Stimulated activated CD8-positive, alpha-beta memory T cell treated with anti-CD3 and anti-CD28 coated beads, Interleukin-7, amount 100 ng/mL, for 1 hour (primary cell): ENCODE measurements at regions not wholly inside any gene's neighbourhood (a gene's known extent, or its start where the extent isn't known, plus 50 kb on each side); places are given as distances from the start of the nearest gene placed in this dataset.

Experiments
- DNase-seq, 2 donors: peaks; one replicate each; pipeline ENCODE4 v3.0.0-alpha.2; 2020; ENCODE audit warnings: low read depth in 2 of 2

DNA sequence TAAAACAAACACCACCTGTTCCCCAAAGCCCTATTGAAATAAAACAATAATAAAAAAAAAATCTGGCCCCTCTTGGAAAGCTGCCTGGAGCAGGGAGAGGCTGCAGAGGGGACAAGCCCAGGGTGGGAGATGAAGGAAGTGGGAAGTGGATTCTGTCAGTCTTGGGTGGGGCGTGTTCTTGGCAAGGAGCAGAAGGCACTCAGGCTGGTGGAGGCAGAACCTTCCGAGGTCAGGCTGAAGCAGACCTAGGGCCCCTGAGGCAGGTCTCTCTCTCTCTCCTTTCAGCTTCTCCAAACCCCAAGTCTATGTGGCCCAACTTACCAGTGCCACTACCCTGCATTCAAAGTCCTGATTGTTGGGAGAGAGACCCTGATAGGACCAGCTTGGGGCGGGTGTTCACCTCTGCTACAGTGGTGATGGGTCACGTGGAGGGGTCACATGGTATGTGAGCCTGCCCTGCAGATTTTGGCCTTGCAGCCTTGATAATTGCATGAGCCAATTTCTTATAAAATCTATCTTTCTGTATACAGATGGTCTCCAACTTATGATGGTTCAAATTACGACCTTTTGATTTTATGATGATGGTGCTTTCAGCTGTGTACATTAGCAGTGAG lies 145.4 kb upstream of the C1orf174 start:
- no peak for DNase-seq

DNA sequence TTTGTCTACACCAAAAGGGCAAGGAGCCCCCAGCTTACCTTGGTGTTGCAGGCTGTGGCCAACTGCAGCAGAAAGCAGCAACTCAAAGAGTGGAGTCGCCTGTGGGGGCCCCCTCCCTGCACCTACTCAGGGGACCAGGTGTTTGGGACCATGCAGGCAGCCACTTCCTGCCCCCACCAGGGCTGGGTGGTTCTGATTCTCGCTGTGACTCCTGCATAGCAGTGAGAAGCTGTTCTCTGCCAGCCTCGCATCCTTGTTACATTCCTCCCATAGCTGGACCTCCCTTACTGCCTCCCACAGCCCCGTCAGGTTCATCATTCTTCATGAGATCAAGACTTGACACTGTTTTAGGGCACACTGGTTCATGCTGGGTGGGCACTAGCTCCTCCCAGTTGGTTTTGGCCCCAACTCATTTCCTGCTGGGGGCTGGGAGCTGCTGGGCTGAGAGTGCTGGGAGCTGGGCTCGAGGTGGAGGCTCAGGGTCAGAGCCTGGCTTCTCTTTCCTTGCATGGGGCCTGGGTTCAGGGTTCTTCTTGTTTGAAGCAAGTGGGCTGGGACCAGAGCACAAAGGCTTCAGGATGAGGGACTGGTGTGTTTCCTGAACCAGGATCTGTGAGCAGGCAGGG lies 146.9 kb upstream of the C1orf174 start:
- no peak for DNase-seq

DNA sequence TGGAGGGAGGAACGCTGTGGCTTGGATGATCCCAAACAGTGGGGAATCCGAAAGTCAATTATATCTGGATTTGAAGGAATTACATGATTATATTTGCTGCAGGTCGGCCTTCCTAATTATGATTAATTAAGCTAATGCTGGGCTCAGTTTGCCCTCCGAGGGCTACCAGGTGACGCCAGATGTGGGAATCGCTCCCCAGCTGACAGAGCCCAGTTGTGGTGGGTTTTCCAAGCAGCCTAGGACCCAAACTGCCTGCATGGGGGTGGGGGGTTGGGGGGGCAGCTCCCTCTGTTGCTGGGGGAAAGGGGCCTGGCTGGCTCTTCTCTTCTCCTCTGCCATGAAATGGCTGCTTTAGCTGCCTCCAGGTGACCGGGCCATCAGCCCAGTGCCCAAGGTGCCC lies 147.6 kb upstream of the C1orf174 start:
- no peak for DNase-seq

DNA sequence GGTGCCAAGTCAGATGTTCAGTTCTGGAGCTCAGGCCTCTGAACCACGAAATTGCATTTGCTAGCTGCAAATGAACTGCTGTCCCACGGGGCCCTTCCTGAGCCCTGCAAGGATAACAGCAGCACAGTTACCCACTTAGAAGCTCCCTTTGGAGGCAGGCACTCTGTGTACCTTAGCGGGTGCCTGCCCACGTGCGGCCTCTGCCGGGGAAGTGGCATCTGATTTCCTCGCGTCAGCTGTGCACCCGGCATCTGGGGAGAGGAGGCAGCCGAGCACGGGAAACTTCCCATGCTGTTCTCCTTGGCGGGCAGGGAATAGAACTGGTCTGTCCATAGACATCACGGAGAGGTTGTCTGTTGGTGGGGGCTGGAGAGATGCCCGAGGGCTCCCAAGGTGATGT lies 148.0 kb upstream of the C1orf174 start:
- no peak for DNase-seq

DNA sequence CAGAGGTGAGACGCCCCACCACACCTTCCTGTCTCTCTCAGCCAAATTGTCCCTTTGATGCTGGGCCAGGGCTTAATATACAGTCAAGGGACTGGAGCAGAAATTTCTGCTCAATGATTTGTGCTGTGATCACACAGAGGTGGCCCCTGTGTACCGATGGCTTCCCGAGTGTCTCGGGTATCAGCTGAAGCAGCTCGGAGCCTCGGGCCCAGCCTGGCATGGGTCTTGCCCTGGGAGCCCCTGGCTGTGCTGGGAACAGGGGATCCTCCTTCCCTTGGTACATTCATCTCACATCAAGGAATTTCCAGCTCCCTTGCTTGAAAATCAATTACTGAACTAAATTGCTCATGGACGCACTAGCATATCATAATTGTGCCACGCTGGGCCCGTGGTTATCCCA lies 148.8 kb upstream of the C1orf174 start:
- no peak for DNase-seq

- DNase-seq, result no peak
Measured at GRCh38 chr1:4050998-4051397, 150.9 kb upstream of the C1orf174 start.

GRCh38 chr1:4052657-4053056 lies 152.6 kb upstream of the C1orf174 start:
- DNase-seq, result no peak

DNA sequence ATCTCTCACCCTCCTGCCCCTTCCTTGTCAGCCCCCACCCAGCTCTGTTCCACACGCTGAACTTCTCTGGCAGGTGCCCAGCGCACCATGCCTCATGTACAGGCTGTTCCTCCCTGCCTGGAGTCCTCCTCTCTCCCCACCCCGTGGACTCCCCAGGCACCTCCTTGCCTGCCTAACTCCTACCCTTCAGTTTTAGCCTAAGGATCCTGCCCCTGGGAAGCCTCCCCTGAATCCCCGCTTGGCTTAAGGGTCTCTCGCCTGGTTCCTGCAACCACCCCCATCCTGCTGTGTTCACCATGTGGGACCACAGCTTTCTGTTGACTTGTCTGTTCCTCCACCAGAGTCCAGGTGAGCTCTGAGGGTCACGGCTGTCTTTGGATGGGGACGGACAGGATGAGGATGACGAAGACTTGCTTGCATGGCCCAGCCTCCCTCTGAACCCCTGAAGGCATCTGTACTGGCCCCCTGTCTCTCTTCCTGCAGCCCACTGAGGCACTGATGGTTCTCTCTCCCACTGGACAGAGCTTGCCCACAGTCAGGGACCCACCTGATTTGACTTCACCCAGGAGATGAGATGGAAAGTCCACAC lies 153.2 kb upstream of the C1orf174 start:
- DNase-seq, result no peak

DNA sequence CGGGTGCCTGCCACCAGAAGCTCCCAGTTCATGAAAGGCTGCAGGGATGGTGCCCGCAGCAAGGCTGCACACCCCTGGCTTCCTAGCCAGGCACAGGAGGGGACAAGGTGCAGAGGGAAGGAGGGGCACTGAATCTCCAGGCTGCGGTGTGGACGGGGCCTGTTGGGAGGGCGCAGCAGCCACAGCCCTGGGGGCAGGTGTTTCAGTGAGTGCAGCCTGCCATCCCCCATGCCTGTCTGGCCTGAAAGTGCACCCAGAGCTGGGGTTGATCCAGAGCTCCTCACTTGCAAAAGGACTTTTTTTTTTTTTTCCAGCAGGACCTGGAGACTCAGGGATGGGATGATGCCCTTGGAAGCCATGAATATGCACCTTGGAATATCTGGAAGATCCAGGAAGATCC lies 153.7 kb upstream of the C1orf174 start:
- DNase-seq, result no peak

GRCh38 chr1:4055294-4055967 lies 155.4 kb upstream of the C1orf174 start:
- DNase-seq, result no peak

- no peak for DNase-seq
Measured at GRCh38 chr1:4056422-4056821, 156.3 kb upstream of the C1orf174 start.

GRCh38 chr1:4056989-4057388 lies 156.9 kb upstream of the C1orf174 start:
- no peak for DNase-seq

GRCh38 chr1:4057603-4058002 lies 157.5 kb upstream of the C1orf174 start:
- DNase-seq, result no peak

DNA sequence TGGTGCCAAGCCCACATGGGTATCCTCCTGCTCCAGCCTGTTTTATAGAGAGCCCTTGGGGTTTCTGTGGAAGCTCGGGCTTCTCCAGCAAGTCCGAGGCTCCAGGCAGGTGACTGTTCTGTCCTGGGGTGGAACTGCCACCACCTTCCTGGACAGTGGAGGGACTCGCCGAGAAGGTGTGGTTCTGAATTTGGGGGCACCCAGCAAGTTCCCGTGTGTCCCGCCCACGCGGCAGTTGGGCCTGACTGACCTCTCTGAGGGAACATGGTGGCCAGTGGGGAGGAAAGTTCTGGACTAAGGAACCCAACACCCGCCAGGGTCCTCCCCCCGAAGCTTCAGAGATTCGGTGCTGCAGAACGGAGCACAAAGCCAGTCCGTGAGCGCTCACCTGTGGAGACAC lies 158.1 kb upstream of the C1orf174 start:
- DNase-seq, result no peak

- DNase-seq, result no peak
Measured at GRCh38 chr1:4058706-4059105, 158.6 kb upstream of the C1orf174 start.

DNA sequence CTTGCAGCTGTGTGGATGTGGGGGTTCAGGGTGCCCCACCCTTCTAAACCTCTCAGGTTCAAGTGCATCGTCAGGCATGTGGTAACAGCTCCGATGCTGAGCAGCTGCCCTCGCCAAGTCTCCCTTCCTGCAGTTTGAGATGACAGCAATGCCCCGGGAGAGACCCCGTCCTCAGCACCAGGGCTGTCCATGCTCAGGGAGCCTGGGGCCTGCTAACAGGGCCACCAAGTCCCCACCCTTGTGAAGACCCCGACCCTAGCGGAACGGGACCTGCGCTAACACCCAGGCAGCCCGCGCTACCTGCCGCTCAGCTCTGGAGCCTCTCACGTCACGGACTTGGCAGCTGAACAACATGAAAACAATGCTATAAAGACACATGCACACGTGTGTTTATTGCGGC lies 159.2 kb upstream of the C1orf174 start:
- DNase-seq, result no peak

- no peak for DNase-seq
Measured at GRCh38 chr1:4060850-4061249, 160.8 kb upstream of the C1orf174 start.

GRCh38 chr1:4061521-4062031 lies 161.5 kb upstream of the C1orf174 start:
- DNase-seq, result no peak

- DNase-seq, result no peak
Measured at GRCh38 chr1:4062041-4062440, 162.0 kb upstream of the C1orf174 start.

GRCh38 chr1:4062560-4062959 lies 162.5 kb upstream of the C1orf174 start:
- DNase-seq, result no peak

DNA sequence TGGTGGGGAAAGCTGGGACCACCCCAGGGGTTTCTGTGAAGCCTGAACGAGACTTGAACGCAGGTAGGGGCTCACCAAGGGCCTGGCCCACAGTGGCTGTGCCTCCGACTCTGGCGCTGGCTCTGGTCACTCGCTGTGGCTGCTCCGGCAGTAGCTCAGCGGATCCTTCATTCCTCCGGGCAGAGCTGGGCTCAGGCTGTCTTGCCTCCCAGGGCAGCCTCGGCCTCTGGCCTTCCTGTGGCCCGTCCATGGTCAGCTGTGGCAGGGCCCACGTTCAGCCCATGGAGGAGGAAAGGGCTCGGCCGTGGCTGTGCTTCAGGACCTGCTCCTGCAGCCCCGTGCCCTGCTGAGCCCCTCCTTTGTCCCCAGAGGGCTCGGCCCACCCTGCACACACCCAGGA lies 162.9 kb upstream of the C1orf174 start:
- no peak for DNase-seq

GRCh38 chr1:4063516-4063915 lies 163.4 kb upstream of the C1orf174 start:
- no peak for DNase-seq
